ENCODE measurements at regions not wholly inside any gene's neighbourhood (a gene's known extent, or its start where the extent isn't known, plus 50 kb on each side); places are given as distances from the start of the nearest gene placed in this dataset.
"Not testable (repeated sequence)": the region's sequence is repeated elsewhere in the genome, so short reads cannot be mapped to it uniquely, and the experiment has no call there.

- not testable (repeated sequence) for DNase-seq
These were observed 190.1 kb upstream of the IGFBP7 start for GRCh38 chr4:57300300-57300699.

- no peak for DNase-seq
These were observed 181.7 kb upstream of the IGFBP7 start for GRCh38 chr4:57291911-57292310.

- no peak for DNase-seq
These were observed 177.8 kb upstream of the IGFBP7 start for GRCh38 chr4:57287687-57288604.

- no peak for DNase-seq
These were observed 172.7 kb upstream of the IGFBP7 start for GRCh38 chr4:57282933-57283310.

GRCh38 chr4:57280481-57280880, 170.3 kb upstream of the IGFBP7 start:
- DNase-seq: no peak

- no peak for DNase-seq
These were observed 168.6 kb upstream of the IGFBP7 start for GRCh38 chr4:57278780-57279179.

GRCh38 chr4:57274082-57274481, 163.9 kb upstream of the IGFBP7 start:
- no peak for DNase-seq

- DNase-seq: no peak
These were observed 160.2 kb upstream of the IGFBP7 start for GRCh38 chr4:57270346-57270745.

- peak; percentile 60 for DNase-seq
These were observed 155.8 kb upstream of the IGFBP7 start for GRCh38 chr4:57265831-57266582.

- no peak for DNase-seq
These were observed 144.6 kb upstream of the IGFBP7 start for GRCh38 chr4:57254754-57255153.

GRCh38 chr4:57249083-57249482, 138.9 kb upstream of the IGFBP7 start:
- no peak for DNase-seq

GRCh38 chr4:57243076-57243475, 132.9 kb upstream of the IGFBP7 start:
- DNase-seq: no peak

GRCh38 chr4:57234252-57234775, 124.1 kb upstream of the IGFBP7 start:
- no peak for DNase-seq

GRCh38 chr4:57233386-57233785, 123.2 kb upstream of the IGFBP7 start:
- DNase-seq: no peak

- no peak for DNase-seq
These were observed 121.6 kb upstream of the IGFBP7 start for GRCh38 chr4:57231781-57232180.

- no peak for DNase-seq
These were observed 110.5 kb upstream of the IGFBP7 start for GRCh38 chr4:57220734-57221133.

- DNase-seq: no peak
These were observed 110.0 kb upstream of the IGFBP7 start for GRCh38 chr4:57220172-57220571.

GRCh38 chr4:57219431-57219830, 109.2 kb upstream of the IGFBP7 start:
- no peak for DNase-seq

- DNase-seq: no peak
These were observed 104.6 kb upstream of the IGFBP7 start for GRCh38 chr4:57214654-57215411.

- no peak for DNase-seq
These were observed 100.9 kb upstream of the IGFBP7 start for GRCh38 chr4:57211131-57211530.

GRCh38 chr4:57206172-57206571, 96.0 kb upstream of the IGFBP7 start:
- DNase-seq: no peak

GRCh38 chr4:57205580-57205979, 95.4 kb upstream of the IGFBP7 start:
- no peak for DNase-seq

GRCh38 chr4:57200799-57201327, 90.7 kb upstream of the IGFBP7 start:
- DNase-seq: no peak
